ENCODE measurements at regions not wholly inside any gene's neighbourhood (a gene's known extent, or its start where the extent isn't known, plus 50 kb on each side); places are given as distances from the start of the nearest gene placed in this dataset.

- no peak for DNase-seq
These were observed 412.3 kb upstream of the ETAA1 start for GRCh38 chr2:66984864-66985263.

- no peak for DNase-seq
These were observed 411.2 kb upstream of the ETAA1 start for GRCh38 chr2:66985906-66986305.

GRCh38 chr2:66987733-66988132, 409.4 kb upstream of the ETAA1 start:
- no peak for DNase-seq

DNA sequence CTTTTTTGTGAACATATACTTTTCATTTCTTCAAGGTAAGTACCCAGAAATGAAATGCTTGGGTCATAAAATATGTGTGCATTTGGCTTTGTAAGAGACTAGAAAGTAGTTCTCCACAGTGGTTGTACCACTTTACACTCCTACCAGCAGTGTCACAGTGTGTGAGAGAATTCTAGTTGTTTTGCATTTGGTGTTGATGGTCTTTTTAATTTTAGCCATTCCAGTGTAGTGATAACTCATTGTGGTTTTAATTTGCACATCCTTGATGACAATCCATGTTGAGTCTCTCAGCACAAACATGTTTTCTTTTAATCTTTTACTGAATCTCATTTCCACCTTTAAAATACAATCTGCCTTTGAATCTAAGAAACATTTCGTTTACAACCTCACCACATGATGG, 402.5 kb upstream of the ETAA1 start:
- no peak for DNase-seq

DNA sequence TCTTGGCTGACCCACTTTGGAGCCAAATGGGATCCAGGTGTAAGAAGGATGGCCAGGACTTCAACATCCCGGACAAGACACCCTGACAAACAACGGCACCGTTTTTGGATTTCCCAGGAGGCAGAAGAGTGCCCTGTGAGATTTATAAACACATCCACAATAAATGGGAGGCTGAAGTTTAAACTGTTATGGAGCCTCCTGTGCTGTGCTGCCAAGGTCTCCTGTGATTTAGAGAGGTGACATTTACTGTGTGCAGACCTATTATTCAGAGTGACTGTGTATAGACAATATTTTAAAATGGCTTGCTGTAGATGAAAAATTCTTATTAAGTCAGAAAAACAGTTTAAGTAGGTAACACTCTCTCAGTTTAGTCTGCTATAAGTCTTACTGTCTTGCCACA, 401.5 kb upstream of the ETAA1 start:
- DNase-seq = no peak

GRCh38 chr2:67002618-67003371, 394.3 kb upstream of the ETAA1 start:
- no peak for DNase-seq

DNA sequence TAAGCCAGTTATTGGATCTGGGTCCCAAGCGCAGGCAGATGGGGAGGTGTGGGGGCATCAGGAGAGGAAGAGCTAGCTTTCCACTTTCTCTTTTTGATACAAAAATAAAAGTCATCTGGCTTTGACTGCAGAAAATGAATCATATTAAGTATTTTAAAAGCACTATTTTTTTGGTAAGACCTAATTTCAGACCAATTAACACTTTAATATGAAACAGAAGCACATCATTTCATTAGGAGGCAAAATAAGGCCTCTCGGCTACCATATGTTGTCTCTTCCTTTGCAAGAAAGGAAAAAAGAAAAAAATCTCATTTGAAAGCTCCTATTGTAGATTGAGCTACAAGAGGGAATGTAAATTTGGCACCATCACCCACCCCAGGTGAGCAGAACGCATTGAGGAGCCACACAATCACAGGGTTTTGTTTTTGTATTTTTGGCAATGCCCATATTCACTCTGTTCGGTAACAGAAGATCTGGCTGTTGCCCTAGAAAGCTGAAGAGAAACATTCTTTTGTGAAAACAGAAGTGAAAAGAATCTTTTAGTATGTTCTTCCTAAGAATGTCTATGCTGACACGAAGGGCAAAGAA, 390.7 kb upstream of the ETAA1 start:
- no peak for DNase-seq

- DNase-seq = no peak
These were observed 389.0 kb upstream of the ETAA1 start for GRCh38 chr2:67008155-67008554.

- no peak for DNase-seq
These were observed 385.0 kb upstream of the ETAA1 start for GRCh38 chr2:67012165-67012564.

DNA sequence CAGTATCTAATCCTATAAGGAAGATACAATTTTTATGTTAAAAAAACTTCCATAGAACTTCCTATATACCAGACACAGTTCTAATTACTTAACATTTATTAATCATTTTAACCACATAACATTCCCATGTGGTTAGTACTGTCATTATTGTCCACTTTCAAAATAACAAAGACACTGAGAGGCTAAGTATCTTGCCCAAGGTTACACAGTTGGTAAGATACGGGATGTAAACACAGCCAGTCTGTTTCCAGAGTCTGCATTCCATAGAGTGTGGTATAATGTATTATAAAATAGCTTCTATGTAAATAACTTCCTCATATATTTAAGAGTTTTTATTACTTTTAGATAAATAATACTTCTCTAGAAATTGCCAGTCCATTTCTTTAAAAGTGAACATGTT, 383.3 kb upstream of the ETAA1 start:
- DNase-seq = no peak

DNA sequence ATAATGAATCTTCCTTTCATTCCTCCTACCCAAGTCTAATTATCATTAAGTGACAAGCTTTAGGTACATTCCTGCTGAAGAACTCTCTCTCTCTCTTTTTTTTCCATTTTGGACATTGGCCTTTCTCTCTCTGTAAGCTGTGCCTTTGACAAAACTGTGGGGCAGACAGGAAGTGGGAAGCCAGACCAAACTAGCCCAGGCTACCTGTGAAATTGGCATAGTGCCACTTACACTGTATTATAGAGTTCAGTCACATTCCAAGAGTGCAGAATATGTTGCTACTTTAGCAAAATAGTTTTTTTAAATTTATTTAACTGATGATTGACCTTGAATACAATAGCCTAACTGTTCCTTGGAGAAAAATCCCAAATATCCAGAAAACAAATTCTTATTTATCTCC, 381.5 kb upstream of the ETAA1 start:
- no peak for DNase-seq

- no peak for DNase-seq
These were observed 378.8 kb upstream of the ETAA1 start for GRCh38 chr2:67018301-67018700.

GRCh38 chr2:67032076-67032475, 365.1 kb upstream of the ETAA1 start:
- DNase-seq = no peak

GRCh38 chr2:67036444-67036843, 360.7 kb upstream of the ETAA1 start:
- DNase-seq = no peak

- no peak for DNase-seq
These were observed 359.5 kb upstream of the ETAA1 start for GRCh38 chr2:67037655-67038054.

GRCh38 chr2:67038195-67038594, 358.9 kb upstream of the ETAA1 start:
- DNase-seq = no peak

- no peak for DNase-seq
These were observed 358.1 kb upstream of the ETAA1 start for GRCh38 chr2:67039058-67039457.

- no peak for DNase-seq
These were observed 357.5 kb upstream of the ETAA1 start for GRCh38 chr2:67039517-67040103.

DNA sequence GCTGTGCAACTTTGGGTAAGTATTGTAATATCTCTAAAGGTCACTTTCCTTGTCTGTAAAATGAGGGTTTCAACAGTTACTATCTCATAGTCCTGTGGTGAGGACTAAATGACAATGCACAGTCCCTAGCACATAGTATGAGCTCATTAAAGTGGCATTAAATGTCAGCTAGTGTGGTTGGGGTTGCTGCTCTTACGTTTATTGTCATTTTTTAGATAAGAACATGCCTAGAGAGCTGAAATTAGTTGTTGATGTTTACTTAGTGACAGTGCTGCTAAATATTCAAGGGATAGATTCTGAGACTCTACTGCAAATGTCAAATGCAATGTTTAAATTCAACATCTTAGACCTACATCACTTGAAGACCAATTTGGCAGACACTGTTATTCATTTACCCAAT, 356.1 kb upstream of the ETAA1 start:
- no peak for DNase-seq

GRCh38 chr2:67043781-67044478, 353.2 kb upstream of the ETAA1 start:
- DNase-seq = no peak

DNA sequence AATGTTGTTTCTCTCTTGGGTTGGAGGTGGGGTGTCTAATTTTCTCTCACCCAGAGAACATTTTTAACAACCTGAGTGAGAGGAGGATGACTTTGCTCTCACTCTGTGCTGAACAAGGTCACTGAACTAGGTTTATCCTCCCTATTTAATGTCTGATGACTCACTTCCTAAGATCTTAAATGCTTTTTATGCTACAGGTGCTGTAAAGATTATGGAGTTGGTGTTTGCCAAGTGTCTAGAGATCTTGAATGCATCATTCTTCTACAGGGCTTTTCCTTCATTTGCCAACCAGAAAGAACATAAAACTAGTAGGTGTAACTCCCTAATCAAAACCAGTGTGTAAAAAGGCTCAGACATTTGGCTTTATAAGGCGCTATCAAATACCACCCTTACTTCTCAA, 350.5 kb upstream of the ETAA1 start:
- DNase-seq = no peak

GRCh38 chr2:67048314-67048713, 348.8 kb upstream of the ETAA1 start:
- DNase-seq = no peak

GRCh38 chr2:67050622-67051021, 346.5 kb upstream of the ETAA1 start:
- no peak for DNase-seq

DNA sequence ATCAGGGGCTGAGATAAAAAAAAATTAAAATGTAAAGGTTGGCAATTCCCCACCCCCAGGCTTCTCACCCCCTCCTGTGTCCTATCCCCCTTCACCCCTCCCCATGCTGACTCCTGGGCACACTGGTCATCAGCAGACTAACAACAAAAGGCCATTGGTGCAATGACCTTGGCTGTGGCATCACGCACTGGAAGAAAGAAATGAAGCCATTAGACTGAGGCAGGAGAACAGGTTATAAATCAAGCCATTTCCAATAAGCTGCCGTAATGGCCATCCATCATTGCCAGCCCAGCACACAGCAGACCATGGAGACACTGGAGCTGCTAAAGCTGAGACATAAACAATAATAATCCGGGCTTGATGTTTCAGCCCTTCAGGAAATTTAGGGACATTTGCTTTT, 342.4 kb upstream of the ETAA1 start:
- no peak for DNase-seq

Measured in Kasumi-1 (cell line).